H1 (cell line): ENCODE measurements at regions not wholly inside any gene's neighbourhood (a gene's known extent, or its start where the extent isn't known, plus 50 kb on each side); places are given as distances from the start of the nearest gene placed in this dataset.

Experiments used
- CTCF ChIA-PET: fragments of 300-600 bp; sonication (Branson Sonifier 250); formaldehyde crosslinking; loops from one replicate; lab custom pipeline; 2021; ENCODE audit not compliant: partially characterized antibody; lab: Charles Lee
- POLR2A ChIA-PET: fragments of 300-600 bp; sonication (Branson Sonifier 250); formaldehyde crosslinking; loops from one replicate; lab custom pipeline; 2021; ENCODE audit warnings: inconsistent platforms; ENCODE audit not compliant: partially characterized antibody; lab: Charles Lee
- DNase-seq, 2 experiments: peaks; one replicate each; pipeline versions ENCODE4 v3.0.0 to v3.0.0-alpha.2; 2010 to 2022; ENCODE audit warnings: low spot score in 2 of 2, low read depth in 1 of 2, mixed read lengths in 1 of 2
- FAIRE-seq: peaks from 2 replicates; lab custom pipeline; 2011; peaks lifted over from hg19 to GRCh38; lab: Jason Lieb, UNC
- H2AFZ ChIP-seq: 2 replicates; pipeline ENCODE4 v1.8.1; 2012; ENCODE audit warnings: low read length, inconsistent platforms
- H2AK5ac ChIP-seq: 2 replicates; pipeline ENCODE4 v1.6.1; 2013; ENCODE audit warnings: low read depth, low read length
- H2BK120ac ChIP-seq: replicated peaks from 2 replicates; pipeline ENCODE3; 2013; ENCODE audit warnings: low read depth, low read length, inconsistent platforms
- H2BK12ac ChIP-seq: 2 replicates; pipeline ENCODE4 v1.6.1; 2013; ENCODE audit warnings: low read depth, low read length
- H2BK15ac ChIP-seq: 2 replicates; pipeline ENCODE4 v1.6.1; 2013; ENCODE audit warnings: low read length
- H2BK20ac ChIP-seq: 2 replicates; pipeline ENCODE4 v1.6.1; 2013; ENCODE audit warnings: low read length
- H2BK5ac ChIP-seq: 2 replicates; pipeline ENCODE4 v1.6.1; 2013; ENCODE audit warnings: low read depth, low read length
- H3K14ac ChIP-seq: 2 replicates; pipeline ENCODE4 v1.6.1; 2013; ENCODE audit warnings: inconsistent platforms; ENCODE audit not compliant: insufficient read length
- H3K18ac ChIP-seq: 2 replicates; pipeline ENCODE4 v1.6.1; 2013; ENCODE audit warnings: low read length; ENCODE audit errors: extremely low read depth
- H3K23ac ChIP-seq: 2 replicates; pipeline ENCODE4 v1.6.1; 2013; ENCODE audit warnings: inconsistent platforms; ENCODE audit not compliant: insufficient read length
- H3K23me2 ChIP-seq: 2 replicates; pipeline ENCODE4 v1.6.1; 2013; ENCODE audit warnings: low read depth, low read length
- H3K27ac ChIP-seq: 2 replicates; pipeline ENCODE4 v1.6.1; 2011; ENCODE audit warnings: low read depth, low read length, inconsistent platforms
- H3K27me3 ChIP-seq, 4 experiments: replicated peaks in 1 of 4; 1 replicate in 1 of 4; 2 replicates in 3 of 4; pipeline versions ENCODE4 v1.6.1 to v1.8.1; 2011 to 2013; ENCODE audit warnings: low read length in 3 of 4, mild to moderate bottlenecking in 3 of 4, inconsistent platforms in 2 of 4, mixed read lengths in 2 of 4, moderate library complexity in 1 of 4; ENCODE audit not compliant: control insufficient read depth in 3 of 4, insufficient read depth in 3 of 4; ENCODE audit errors: extremely low read depth in 1 of 4
- H3K36me3 ChIP-seq, 4 experiments: 2 replicates each; pipeline versions ENCODE4 v1.6.1 to v1.8.1; 2011 to 2013; ENCODE audit warnings: mild to moderate bottlenecking in 4 of 4, low read length in 3 of 4, moderate library complexity in 2 of 4, control low read depth in 1 of 4, inconsistent platforms in 1 of 4; ENCODE audit not compliant: insufficient read depth in 4 of 4, control insufficient read depth in 2 of 4
- H3K4ac ChIP-seq: replicated peaks from 2 replicates; pipeline ENCODE3; 2013; ENCODE audit warnings: low read length, low read depth, mixed read lengths, inconsistent platforms; ENCODE audit not compliant: insufficient read length
- H3K4me1 ChIP-seq, 4 experiments: replicated peaks in 1 of 4; 1 replicate in 1 of 4; 2 replicates in 3 of 4; pipeline versions ENCODE4 v1.6.1 to v1.8.1; 2011 to 2013; ENCODE audit warnings: low read length in 3 of 4, inconsistent platforms in 2 of 4, mixed read lengths in 1 of 4; ENCODE audit not compliant: insufficient read depth in 4 of 4, control insufficient read depth in 3 of 4
- H3K4me2 ChIP-seq, 2 experiments: 2 replicates each; pipeline versions ENCODE4 v1.6.1 to v1.8.1; 2011 to 2013; ENCODE audit warnings: low read depth in 2 of 2, low read length in 2 of 2, control low read depth in 1 of 2, inconsistent platforms in 1 of 2, mild to moderate bottlenecking in 1 of 2; ENCODE audit not compliant: insufficient read depth in 1 of 2
- H3K4me3 ChIP-seq, 4 experiments: fragments of 200-600, 300-600 bp in 1 of 4; sonication (generic), shearing (Covaris generic), sonication (Bioruptor Twin) in 1 of 4; 2 replicates each; pipeline versions ENCODE4 v1.5.1 to v1.8.1; 2011 to 2016; ENCODE audit warnings: low read length in 4 of 4, low read depth in 3 of 4, control low read depth in 2 of 4, inconsistent platforms in 2 of 4, mild to moderate bottlenecking in 2 of 4, mixed read lengths in 1 of 4, moderate library complexity in 1 of 4; ENCODE audit not compliant: insufficient read depth in 2 of 4; ENCODE audit errors: extremely low read depth in 1 of 4
- H3K56ac ChIP-seq: replicated peaks from 2 replicates; pipeline ENCODE3; 2013; ENCODE audit warnings: low read depth, mild to moderate bottlenecking, mixed read lengths, low read length, inconsistent platforms; ENCODE audit not compliant: insufficient read length
- H3K79me1 ChIP-seq: 2 replicates; pipeline ENCODE4 v1.6.1; 2013; ENCODE audit warnings: low read depth, low read length, control low read depth
- H3K79me2 ChIP-seq, 2 experiments: 2 replicates each; pipeline versions ENCODE4 v1.6.1 to v1.8.1; 2012 to 2013; ENCODE audit warnings: low read length in 2 of 2, mild to moderate bottlenecking in 2 of 2, inconsistent platforms in 1 of 2; ENCODE audit not compliant: insufficient read depth in 2 of 2, control insufficient read depth in 1 of 2
- H3K9ac ChIP-seq, 4 experiments: replicated peaks in 1 of 4; 1 replicate in 1 of 4; 2 replicates in 3 of 4; pipeline versions ENCODE4 v1.6.1 to v1.8.1; 2011 to 2013; ENCODE audit warnings: low read depth in 3 of 4, low read length in 3 of 4, control low read depth in 2 of 4, mild to moderate bottlenecking in 2 of 4, moderate library complexity in 2 of 4, inconsistent platforms in 1 of 4; ENCODE audit errors: extremely low read depth in 1 of 4
- H3K9me3 ChIP-seq, 2 experiments: 2 replicates each; pipeline versions ENCODE4 v1.6.1 to v1.8.1; 2012 to 2013; ENCODE audit warnings: mild to moderate bottlenecking in 2 of 2, moderate library complexity in 2 of 2, control low read depth in 1 of 2, inconsistent platforms in 1 of 2, low read depth in 1 of 2, low read length in 1 of 2, mixed read lengths in 1 of 2; ENCODE audit not compliant: insufficient read depth in 2 of 2
- H4K20me1 ChIP-seq, 2 experiments: replicated peaks in 1 of 2; 2 replicates each; pipeline versions ENCODE3 to v1.8.1; 2011 to 2013; ENCODE audit warnings: inconsistent platforms in 2 of 2, low read length in 2 of 2, mild to moderate bottlenecking in 1 of 2; ENCODE audit not compliant: insufficient read depth in 2 of 2, control insufficient read depth in 1 of 2
- H4K5ac ChIP-seq: 2 replicates; pipeline ENCODE4 v1.6.1; 2013; ENCODE audit warnings: low read length, low read depth, mixed read lengths, inconsistent platforms; ENCODE audit not compliant: insufficient read length
- H4K8ac ChIP-seq: 2 replicates; pipeline ENCODE4 v1.8.0; 2013; ENCODE audit warnings: mild to moderate bottlenecking, moderate library complexity, low read length, inconsistent platforms; ENCODE audit not compliant: insufficient read depth; ENCODE audit errors: extremely low read depth
- H4K91ac ChIP-seq: replicated peaks from 2 replicates; pipeline ENCODE3; 2013; ENCODE audit warnings: low read length, mixed read lengths, inconsistent platforms; ENCODE audit not compliant: insufficient read length
- CBX5 ChIP-seq: fragments of 300-800, 300-1000 bp; sonication (generic); IDR thresholded peaks from 2 replicates; pipeline ENCODE4 v1.7.1; 2016; ENCODE audit warnings: antibody characterized with exemption, low read length, low read depth
- CTBP2 ChIP-seq: IDR thresholded peaks from 2 replicates; pipeline ENCODE4 v1.7.0; 2011; ENCODE audit warnings: borderline replicate concordance, mild to moderate bottlenecking, moderate library complexity, mixed read lengths, low read length; ENCODE audit not compliant: insufficient read depth, insufficient read length
- HDAC6 ChIP-seq: IDR thresholded peaks from one replicate; pipeline ENCODE4 v1.7.1; 2012; ENCODE audit warnings: low read depth, mild to moderate bottlenecking, inconsistent platforms, low read length, moderate library complexity
- MAFK ChIP-seq: IDR thresholded peaks from 2 replicates; pipeline ENCODE4 v1.6.1; 2012; ENCODE audit warnings: low read depth, mild to moderate bottlenecking, improper control_type of control experiment, low read length
- PHF8 ChIP-seq: fragments of 200-600 bp; sonication (generic); conservative IDR thresholded peaks from 2 replicates; pipeline ENCODE4 v1.7.1; 2012; ENCODE audit warnings: low read depth, mild to moderate bottlenecking, inconsistent platforms, low read length, moderate library complexity
- POLR2A ChIP-seq, 2 experiments: IDR thresholded peaks; 1 replicate in 1 of 2; 2 replicates in 1 of 2; pipeline ENCODE4 v1.6.1; 2011; ENCODE audit warnings: low read depth in 2 of 2, low read length in 2 of 2, mild to moderate bottlenecking in 2 of 2; ENCODE audit errors: control extremely low read depth in 1 of 2
- POU5F1 ChIP-seq: IDR thresholded peaks from 2 replicates; pipeline ENCODE4 v1.6.1; 2011; ENCODE audit warnings: low read depth, mild to moderate bottlenecking, low read length, moderate library complexity
- SIRT6 ChIP-seq: IDR thresholded peaks from one replicate; pipeline ENCODE4 v1.7.1; 2012; ENCODE audit warnings: low read length, inconsistent platforms
- WGBS, 2 experiments: shearing (Covaris generic) in 1 of 2; methylation state at CpG; one replicate each; pipeline versions ENCODE4 v1.1.6 to v1.1.7; 2013 to 2015; ENCODE audit warnings: low lambda C conversion rate in 2 of 2, mixed read lengths in 2 of 2, inconsistent platforms in 1 of 2, low coverage in 1 of 2, missing lambda C conversion rate in 1 of 2; ENCODE audit not compliant: insufficient replicate concordance in 2 of 2, insufficient coverage in 1 of 2, insufficient read length in 1 of 2; ENCODE audit errors: extremely low coverage in 1 of 2, missing lambda C conversion rate in 1 of 2; 5-methylcytosine and 5-hydroxymethylcytosine counted together
- TF ChIP-seq, protein P1 (sequence below): IDR thresholded peaks from 2 replicates; pipeline ENCODE4 v1.6.1; 2012; ENCODE audit warnings: inconsistent platforms

DNA sequence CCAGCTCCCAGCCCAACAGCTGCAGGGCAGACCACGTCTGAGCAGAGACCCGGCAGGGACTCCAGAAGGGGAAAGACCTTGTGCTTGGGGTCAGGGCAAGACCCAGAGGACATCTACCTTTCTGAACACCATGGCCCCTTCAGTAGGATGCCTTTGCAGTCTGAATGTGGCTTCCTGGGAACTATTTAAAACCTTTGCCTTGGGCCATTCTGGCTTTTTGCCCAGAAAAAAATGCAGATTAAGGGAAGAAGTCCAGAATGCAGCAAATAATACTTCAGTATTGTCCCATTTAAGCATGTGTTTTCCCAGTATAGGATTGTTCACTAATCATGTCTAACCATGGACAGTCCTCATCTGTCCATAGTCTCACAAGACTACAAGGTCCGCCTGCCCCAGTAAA lies 67.5 kb upstream of the ERCC6L2 start:
- Histone ChIP-seq H3K79me2 (no peaks in the 10 kb centered on the region), H3K56ac (no peak overlapping the region), H3K23me2 (no peaks in the 10 kb centered on the region), H3K4me2 (no peak overlapping the region), H3K9ac (no peak overlapping the region), H3K14ac (no peak overlapping the region), H3K18ac (no peak overlapping the region), H2AFZ (no peak overlapping the region), H3K4me3 (no peak overlapping the region), H2BK12ac (no peak overlapping the region), H2BK20ac (no peak overlapping the region), H3K4ac (no peak overlapping the region), H4K20me1 (no peaks in the 10 kb centered on the region), H4K91ac (no peak overlapping the region), H3K4me1 (no peaks in the 10 kb centered on the region; a peak in 1 of 7 replicates), H3K23ac (no peak overlapping the region), H4K8ac (no peak overlapping the region), H3K79me1 (no peaks in the 10 kb centered on the region), H2BK120ac (no peak overlapping the region), H2AK5ac (no peak overlapping the region), H2BK15ac (no peak overlapping the region), H3K36me3 (no peaks in the 10 kb centered on the region), H3K27ac (no peak overlapping the region), H3K27me3 (no peaks in the 10 kb centered on the region), H4K5ac (no peak overlapping the region), H3K9me3 (no peaks in the 10 kb centered on the region), H2BK5ac (no peak overlapping the region)
- POLR2A ChIA-PET: no interaction called here
- CTCF ChIA-PET: no interaction called here
- FAIRE-seq (no peak), DNase-seq (no peak)
- TF ChIP-seq SIRT6: no peak
- no peak for TF ChIP-seq POU5F1
- TF ChIP-seq HDAC6: no peak
- no peak for TF ChIP-seq CBX5
- no peak for TF ChIP-seq PHF8
- TF ChIP-seq, protein P1, sequence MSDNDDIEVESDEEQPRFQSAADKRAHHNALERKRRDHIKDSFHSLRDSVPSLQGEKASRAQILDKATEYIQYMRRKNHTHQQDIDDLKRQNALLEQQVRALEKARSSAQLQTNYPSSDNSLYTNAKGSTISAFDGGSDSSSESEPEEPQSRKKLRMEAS: no peak
- no peak for TF ChIP-seq MAFK
- no peak for TF ChIP-seq CTBP2
- no peak for TF ChIP-seq POLR2A (IDR thresholded peaks at IDR 0.05; ENCODE audit: control extremely low read depth in 1 of 2, low read depth in 2 of 2, low read length in 2 of 2)
- WGBS, 2 experiments: 84% methylated on average over 3 of the region's 3 CpGs; no CpG with 5 or more reads in 1 of the 2 experiments
